H9 (cell line): ENCODE measurements at regions not wholly inside any gene's neighbourhood (a gene's known extent, or its start where the extent isn't known, plus 50 kb on each side); places are given as distances from the start of the nearest gene placed in this dataset.

Experiments used
- DNase-seq: peaks from one replicate; pipeline ENCODE4 v3.0.0-alpha.2; 2017
- H2AFZ ChIP-seq: one replicate; pipeline ENCODE4 v1.6.1; 2013; ENCODE audit warnings: mild to moderate bottlenecking, low read length, control low read depth, moderate library complexity
- H2AK5ac ChIP-seq: 2 replicates; pipeline ENCODE4 v1.6.1; 2013; ENCODE audit warnings: low read length, control low read depth, mixed read lengths; ENCODE audit not compliant: insufficient read length
- H2BK120ac ChIP-seq: one replicate; pipeline ENCODE4 v1.6.1; 2013; ENCODE audit warnings: low read depth, mild to moderate bottlenecking, low read length, control low read depth, inconsistent platforms; ENCODE audit not compliant: poor library complexity, severe bottlenecking
- H2BK12ac ChIP-seq: 2 replicates; pipeline ENCODE4 v1.6.1; 2013; ENCODE audit warnings: low read length, control low read depth, mixed read lengths, low read depth; ENCODE audit not compliant: insufficient read length
- H2BK15ac ChIP-seq: 2 replicates; pipeline ENCODE4 v1.6.1; 2013; ENCODE audit warnings: low read depth, low read length, control low read depth
- H2BK20ac ChIP-seq: one replicate; pipeline ENCODE4 v1.6.1; 2013; ENCODE audit warnings: low read depth, mild to moderate bottlenecking, low read length, control low read depth, inconsistent platforms; ENCODE audit not compliant: poor library complexity, severe bottlenecking
- H2BK5ac ChIP-seq: 2 replicates; pipeline ENCODE4 v1.6.1; 2013; ENCODE audit warnings: low read length, control low read depth, mixed read lengths; ENCODE audit not compliant: insufficient read length
- H3K14ac ChIP-seq: 2 replicates; pipeline ENCODE4 v1.6.1; 2013; ENCODE audit warnings: low read length, control low read depth; ENCODE audit not compliant: insufficient read depth
- H3K18ac ChIP-seq: 2 replicates; pipeline ENCODE4 v1.6.1; 2013; ENCODE audit warnings: low read depth, mild to moderate bottlenecking, mixed read lengths, low read length, control low read depth; ENCODE audit not compliant: insufficient read length
- H3K23ac ChIP-seq: 2 replicates; pipeline ENCODE4 v1.6.1; 2013; ENCODE audit warnings: low read length, control low read depth, mixed read lengths, low read depth; ENCODE audit not compliant: insufficient read length
- H3K23me2 ChIP-seq: 2 replicates; pipeline ENCODE4 v1.6.1; 2013; ENCODE audit warnings: low read depth, mild to moderate bottlenecking, mixed read lengths, low read length, control low read depth; ENCODE audit not compliant: insufficient read length, poor library complexity, severe bottlenecking
- H3K27ac ChIP-seq: 2 replicates; pipeline ENCODE4 v1.5.1; 2013; ENCODE audit warnings: low read length, control low read depth, mixed read lengths, low read depth; ENCODE audit not compliant: insufficient read length
- H3K27me3 ChIP-seq: 2 replicates; pipeline ENCODE4 v1.6.1; 2013; ENCODE audit warnings: low read length, control low read depth, inconsistent platforms; ENCODE audit not compliant: insufficient read depth
- H3K4ac ChIP-seq: 2 replicates; pipeline ENCODE4 v1.6.1; 2013; ENCODE audit warnings: low read depth, mild to moderate bottlenecking, control low read depth, inconsistent platforms, low read length, moderate library complexity
- H3K4me1 ChIP-seq: 2 replicates; pipeline ENCODE4 v1.6.1; 2013; ENCODE audit warnings: low read length, control low read depth, inconsistent platforms; ENCODE audit not compliant: insufficient read depth
- H3K4me2 ChIP-seq: 2 replicates; pipeline ENCODE4 v1.6.1; 2013; ENCODE audit warnings: low read length, control low read depth, mixed read lengths; ENCODE audit not compliant: insufficient read length, insufficient read depth
- H3K56ac ChIP-seq: 2 replicates; pipeline ENCODE4 v1.6.1; 2013; ENCODE audit warnings: low read depth, mild to moderate bottlenecking, mixed read lengths, low read length, control low read depth; ENCODE audit not compliant: insufficient read length
- H3K79me1 ChIP-seq: 2 replicates; pipeline ENCODE4 v1.6.1; 2013; ENCODE audit warnings: low read depth, mild to moderate bottlenecking, moderate library complexity, low read length, control low read depth, inconsistent platforms; ENCODE audit not compliant: insufficient read depth, poor library complexity, severe bottlenecking
- H3K79me2 ChIP-seq: 2 replicates; pipeline ENCODE4 v1.6.1; 2013; ENCODE audit warnings: low read length, control low read depth, inconsistent platforms; ENCODE audit not compliant: insufficient read depth
- H3K9ac ChIP-seq: 2 replicates; pipeline ENCODE4 v1.6.1; 2013; ENCODE audit warnings: low read length, control low read depth, mixed read lengths; ENCODE audit not compliant: insufficient read length; ENCODE audit errors: extremely low read depth
- H3K9me3 ChIP-seq: one replicate; pipeline ENCODE4 v1.6.1; 2013; ENCODE audit warnings: low read depth, low read length, inconsistent platforms; ENCODE audit not compliant: control insufficient read depth
- H3T11ph ChIP-seq: one replicate; pipeline ENCODE4 v1.6.1; 2013; ENCODE audit warnings: mild to moderate bottlenecking, low read length, control low read depth, inconsistent platforms
- H4K20me1 ChIP-seq: one replicate; pipeline ENCODE4 v1.6.1; 2013; ENCODE audit not compliant: control insufficient read depth, insufficient read length, insufficient read depth
- H4K5ac ChIP-seq: 2 replicates; pipeline ENCODE4 v1.6.1; 2013; ENCODE audit warnings: low read depth, mild to moderate bottlenecking, mixed read lengths, low read length, control low read depth; ENCODE audit not compliant: insufficient read length
- H4K8ac ChIP-seq: replicated peaks from 2 replicates; pipeline ENCODE4 v1.6.1; 2013; ENCODE audit warnings: low read length, control low read depth, mixed read lengths, low read depth; ENCODE audit not compliant: insufficient read length
- H4K91ac ChIP-seq: 2 replicates; pipeline ENCODE4 v1.6.1; 2013; ENCODE audit warnings: low read depth, mild to moderate bottlenecking, moderate library complexity, mixed read lengths, low read length, control low read depth; ENCODE audit not compliant: insufficient read length
- H3K27ac Mint-ChIP-seq, 3 experiments: 2 replicates in 2 of 3; 3 replicates in 1 of 3; pipeline ENCODE4 v1.8.0; 2020 to 2021; ENCODE audit warnings: mixed read lengths in 3 of 3, mild to moderate bottlenecking in 1 of 3, moderate library complexity in 1 of 3
- H3K27me3 Mint-ChIP-seq: 2 replicates; pipeline ENCODE4 v1.8.0; 2021; ENCODE audit warnings: low read depth, mild to moderate bottlenecking, moderate library complexity, mixed read lengths
- H3K36me3 Mint-ChIP-seq, 3 experiments: 2 replicates in 2 of 3; 3 replicates in 1 of 3; pipeline ENCODE4 v1.8.0; 2020 to 2021; ENCODE audit warnings: low read depth in 3 of 3, mixed read lengths in 3 of 3; ENCODE audit not compliant: insufficient read depth in 1 of 3
- H3K4me1 Mint-ChIP-seq, 2 experiments: 2 replicates each; pipeline ENCODE4 v1.8.0; 2020; ENCODE audit warnings: mixed read lengths in 2 of 2
- H3K4me3 Mint-ChIP-seq, 2 experiments: 2 replicates in 1 of 2; 3 replicates in 1 of 2; pipeline ENCODE4 v1.8.0; 2020 to 2021; ENCODE audit warnings: mild to moderate bottlenecking in 2 of 2, mixed read lengths in 2 of 2, moderate library complexity in 1 of 2
- H3K9me3 Mint-ChIP-seq, 2 experiments: 2 replicates in 1 of 2; 3 replicates in 1 of 2; pipeline ENCODE4 v1.8.0; 2020; ENCODE audit warnings: mild to moderate bottlenecking in 2 of 2, mixed read lengths in 2 of 2, moderate library complexity in 1 of 2
- CTCF ChIP-seq: fragments of 200-600 bp; sonication (generic); conservative IDR thresholded peaks from 3 replicates; pipeline ENCODE4 v1.8.0; 2021; ENCODE audit warnings: antibody characterized with exemption, mild to moderate bottlenecking
- whole genome bisulfite sequencing: extraction: QIAGEN DNeasy Blood & Tissue Kit; methylation state at CpG from one replicate; pipeline ENCODE4 v1.1.7; 2013; ENCODE audit warnings: missing lambda C conversion rate, low lambda C conversion rate, mixed read lengths; ENCODE audit not compliant: insufficient read length; ENCODE audit errors: extremely low coverage; 5-methylcytosine and 5-hydroxymethylcytosine counted together

DNA sequence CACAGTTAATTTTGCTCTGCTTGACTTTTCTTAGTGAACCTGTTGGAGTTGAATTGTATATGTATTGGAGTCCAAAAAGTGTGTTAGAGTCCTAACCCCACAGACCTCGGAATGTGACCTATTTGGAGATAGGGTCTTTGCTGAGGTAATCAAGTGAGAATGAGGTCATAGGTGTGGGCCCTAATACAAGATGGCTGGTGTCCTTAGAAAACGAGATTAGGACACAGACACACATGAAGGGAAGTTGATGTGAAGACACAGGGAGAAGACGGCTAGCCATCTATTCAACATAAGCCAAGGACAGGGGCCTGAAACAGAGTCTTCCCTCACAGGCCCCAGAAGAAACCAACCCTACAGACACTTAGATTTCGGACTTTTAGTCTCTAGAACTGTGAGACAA lies 260.6 kb upstream of the NEBL start:
- Histone ChIP-seq H3K9me3 (peaks cover 11% of the 10 kb centered on the region), H3K27ac (no peak overlapping the region), H3K4me2 (no peak overlapping the region), H2AK5ac (no peak overlapping the region), H3K27me3 (no peaks in the 10 kb centered on the region), H2BK15ac (no peak overlapping the region), H2BK12ac (no peak overlapping the region), H3K18ac (no peak overlapping the region), H3K23ac (no peak overlapping the region), H4K91ac (no peak overlapping the region), H4K5ac (no peak overlapping the region), H3K79me2 (no peaks in the 10 kb centered on the region), H4K20me1 (no peaks in the 10 kb centered on the region), H3K4ac (no peak overlapping the region), H2BK5ac (no peak overlapping the region), H2BK20ac (no peak overlapping the region), H3K79me1 (no peaks in the 10 kb centered on the region), H3K9ac (no peak overlapping the region), H3K56ac (no peak overlapping the region), H4K8ac (no peak overlapping the region), H2AFZ (no peak overlapping the region), H3K14ac (no peak overlapping the region), H3K23me2 (no peaks in the 10 kb centered on the region), H2BK120ac (no peak overlapping the region), H3T11ph (no peak overlapping the region), H3K4me1 (no peaks in the 10 kb centered on the region; the same call in 1 of the 2 replicates)
- no peak for DNase-seq
- Mint-ChIP-seq H3K27me3 (no peaks in the 10 kb centered on the region), H3K4me1 (peaks cover 27 to 37% of the 10 kb centered on the region in 2 experiments), H3K36me3 (peaks cover 6 to 26% (median 11%) of the 10 kb centered on the region in 3 experiments), H3K27ac (no peak overlapping the region), H3K9me3 (peaks cover 17 to 18% of the 10 kb centered on the region in 2 experiments), H3K4me3 (no peak overlapping the region)
- no CpG with 5 or more reads among the region's 4 CpGs for WGBS
- no peak for TF ChIP-seq CTCF
